ENCODE measurements at regions not wholly inside any gene's neighbourhood (a gene's known extent, or its start where the extent isn't known, plus 50 kb on each side); places are given as distances from the start of the nearest gene placed in this dataset.

DNA sequence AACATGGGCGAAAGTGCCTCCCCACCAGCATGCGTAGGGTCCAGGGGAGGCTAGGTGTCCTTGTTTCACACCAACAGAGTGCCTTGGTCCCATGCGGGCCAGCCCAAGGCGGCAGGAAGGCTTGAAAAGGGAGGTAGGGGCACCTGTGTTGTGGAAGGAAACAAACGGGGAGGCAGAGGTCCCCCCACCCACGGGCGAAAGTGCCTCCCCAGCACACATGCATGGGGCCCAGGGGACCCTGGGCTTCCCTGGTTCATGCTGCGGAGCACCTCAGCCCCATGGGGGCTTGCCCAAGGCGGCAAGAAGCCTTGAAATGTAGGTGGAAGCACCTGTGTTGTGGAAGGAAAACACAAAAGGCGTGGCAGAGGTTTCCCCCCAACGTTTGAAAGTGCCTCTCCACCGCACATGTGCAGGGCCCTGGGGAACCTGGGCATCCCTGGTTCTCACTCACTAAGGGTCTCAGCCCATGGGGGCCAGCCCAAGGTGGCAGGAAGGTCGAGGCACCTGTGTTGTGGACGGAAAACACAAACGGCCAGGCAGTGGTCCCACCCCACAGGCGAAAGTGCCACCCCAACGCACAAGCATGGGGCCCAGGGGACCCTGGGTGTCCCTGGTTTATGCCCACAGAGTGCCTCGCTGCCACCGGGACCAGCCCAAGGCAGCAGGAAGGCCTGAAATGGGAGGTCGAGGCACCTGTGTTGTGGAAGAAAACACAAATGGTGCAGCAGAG lies 374.7 kb downstream of the ALG10 start:
- no peaks in the 10 kb centered on the region for H3K36me3 ChIP-seq
- no peaks in the 10 kb centered on the region for H3K4me1 ChIP-seq
- H3K27me3 ChIP-seq, result no peaks in the 10 kb centered on the region
- TF ChIP-seq, protein P1, sequence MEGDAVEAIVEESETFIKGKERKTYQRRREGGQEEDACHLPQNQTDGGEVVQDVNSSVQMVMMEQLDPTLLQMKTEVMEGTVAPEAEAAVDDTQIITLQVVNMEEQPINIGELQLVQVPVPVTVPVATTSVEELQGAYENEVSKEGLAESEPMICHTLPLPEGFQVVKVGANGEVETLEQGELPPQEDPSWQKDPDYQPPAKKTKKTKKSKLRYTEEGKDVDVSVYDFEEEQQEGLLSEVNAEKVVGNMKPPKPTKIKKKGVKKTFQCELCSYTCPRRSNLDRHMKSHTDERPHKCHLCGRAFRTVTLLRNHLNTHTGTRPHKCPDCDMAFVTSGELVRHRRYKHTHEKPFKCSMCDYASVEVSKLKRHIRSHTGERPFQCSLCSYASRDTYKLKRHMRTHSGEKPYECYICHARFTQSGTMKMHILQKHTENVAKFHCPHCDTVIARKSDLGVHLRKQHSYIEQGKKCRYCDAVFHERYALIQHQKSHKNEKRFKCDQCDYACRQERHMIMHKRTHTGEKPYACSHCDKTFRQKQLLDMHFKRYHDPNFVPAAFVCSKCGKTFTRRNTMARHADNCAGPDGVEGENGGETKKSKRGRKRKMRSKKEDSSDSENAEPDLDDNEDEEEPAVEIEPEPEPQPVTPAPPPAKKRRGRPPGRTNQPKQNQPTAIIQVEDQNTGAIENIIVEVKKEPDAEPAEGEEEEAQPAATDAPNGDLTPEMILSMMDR (IDR thresholded peaks at IDR 0.05), result no peak
- peaks cover 0 to 4% of the 10 kb centered on the region in 2 donors for H3K9me3 ChIP-seq
- no peak overlapping the region for H3K4me3 ChIP-seq
- no peak overlapping the region for H3K27ac ChIP-seq
- peak; percentile 21 for DNase-seq (ENCODE audit: low spot score)

DNA sequence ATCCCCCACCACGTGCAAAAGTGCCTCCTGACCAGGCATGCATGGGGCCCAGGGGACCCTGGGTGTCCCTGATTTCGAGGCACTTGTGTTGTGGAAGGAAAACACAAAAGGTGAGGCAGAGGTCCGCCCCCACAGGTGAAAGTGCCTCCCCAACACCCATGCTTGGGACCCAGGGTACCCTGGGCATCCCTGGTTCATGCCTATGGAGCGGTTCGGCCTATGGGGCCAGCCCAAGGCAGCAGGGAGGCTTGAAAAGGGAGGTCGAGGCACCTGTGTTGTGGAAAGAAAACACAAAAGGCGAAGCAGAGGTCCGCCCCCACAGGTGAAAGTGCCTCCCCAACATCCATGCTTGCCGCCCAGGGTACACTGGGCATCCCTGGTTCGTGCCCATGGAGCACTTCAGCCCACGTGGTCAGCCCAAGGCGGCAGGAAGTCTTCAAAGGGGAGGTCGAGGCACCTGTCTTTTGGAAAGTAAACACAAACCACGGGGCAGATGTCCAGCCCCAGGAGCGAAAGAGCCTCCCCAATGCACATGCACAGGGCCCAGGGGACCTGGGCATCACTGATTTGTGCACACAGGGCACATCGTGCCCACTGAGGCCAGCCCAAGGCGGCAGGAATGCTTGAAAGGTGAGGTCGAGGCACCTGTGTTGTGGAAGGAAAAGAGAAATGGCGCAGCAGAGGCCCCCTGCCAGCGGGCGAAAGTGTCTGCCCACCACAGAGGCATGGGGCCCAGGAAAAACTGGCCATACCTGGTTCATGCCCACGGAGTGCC lies 375.5 kb downstream of the ALG10 start:
- Histone ChIP-seq H3K36me3 (no peaks in the 10 kb centered on the region), H3K4me3 (no peak overlapping the region), H3K4me1 (no peaks in the 10 kb centered on the region), H3K27ac (no peak overlapping the region), H3K27me3 (no peaks in the 10 kb centered on the region), H3K9me3 (peaks cover 0 to 4% of the 10 kb centered on the region in 2 donors)
- DNase-seq (ENCODE audit: low spot score), result peak; percentile 28
- TF ChIP-seq, protein P1 (IDR thresholded peaks at IDR 0.05), result no peak

DNA sequence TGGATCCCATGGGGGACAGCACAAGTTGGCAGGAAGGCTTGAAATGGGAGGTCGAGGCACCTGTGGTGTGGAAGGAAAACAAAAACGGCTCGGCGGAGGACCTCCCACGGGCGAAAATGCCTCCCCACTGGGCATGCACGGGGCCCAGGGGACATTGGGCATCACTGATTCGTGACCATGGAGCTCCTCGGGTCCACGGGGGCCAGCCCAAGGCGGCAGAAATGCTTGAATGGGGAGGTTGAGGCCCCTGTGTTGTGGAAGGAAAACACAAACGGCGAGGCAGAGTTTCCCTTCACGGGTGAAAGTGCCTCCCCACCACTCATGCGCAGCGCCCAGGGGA lies 376.0 kb downstream of the ALG10 start:
- Histone ChIP-seq H3K27me3 (no peaks in the 10 kb centered on the region), H3K9me3 (no peaks in the 10 kb centered on the region), H3K36me3 (no peaks in the 10 kb centered on the region), H3K4me1 (no peaks in the 10 kb centered on the region), H3K27ac (no peak overlapping the region), H3K4me3 (no peak overlapping the region)
- TF ChIP-seq, protein P1 (IDR thresholded peaks at IDR 0.05), result no peak
- DNase-seq (ENCODE audit: low spot score), result peak; percentile 46

DNA sequence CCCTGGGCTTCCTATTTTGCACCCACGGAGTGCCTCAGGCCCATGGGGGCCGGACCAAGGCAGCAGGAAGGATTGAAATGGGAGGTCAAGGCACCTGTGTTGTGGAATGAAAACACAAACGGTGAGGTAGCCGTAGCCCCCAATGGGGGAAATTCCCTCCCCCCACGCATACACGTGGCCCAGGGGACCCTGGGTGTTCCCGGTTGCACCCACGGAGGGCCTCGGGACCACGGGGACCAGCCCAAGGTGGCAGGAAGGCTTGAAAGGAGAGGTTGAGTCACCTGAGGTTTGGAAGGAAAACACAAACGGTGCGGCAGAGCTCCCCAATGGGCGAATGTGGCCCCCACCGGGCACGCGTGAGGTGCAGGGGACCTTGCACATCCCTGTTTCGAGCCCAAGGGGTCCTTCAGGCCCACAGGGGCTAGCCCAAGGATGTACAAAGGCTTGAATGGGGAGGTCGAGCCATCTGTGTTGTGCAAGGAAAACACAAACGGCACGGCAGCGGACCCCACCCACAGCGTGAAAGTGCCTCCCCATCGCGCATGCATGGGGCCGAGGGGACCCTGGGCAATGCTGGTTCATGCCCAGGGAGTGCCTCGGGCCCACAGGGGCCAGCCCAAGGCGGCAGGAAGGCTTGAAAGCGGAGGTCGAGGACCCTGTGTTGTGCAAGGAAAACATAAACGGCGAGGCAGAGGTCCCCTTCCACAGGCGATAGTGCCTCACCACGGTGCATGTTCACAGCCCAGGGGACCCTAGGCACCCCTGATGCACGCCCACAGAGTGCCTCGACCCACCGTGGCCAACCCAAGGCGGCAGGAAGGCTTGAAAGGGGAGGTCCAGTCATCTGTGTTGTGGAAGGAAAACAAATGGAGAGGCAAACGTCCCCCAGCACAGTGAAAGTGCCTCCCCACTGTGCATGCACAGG lies 376.7 kb downstream of the ALG10 start:
- DNase-seq (ENCODE audit: low spot score), result peak; percentile 49
- Histone ChIP-seq H3K36me3 (no peaks in the 10 kb centered on the region), H3K27me3 (no peaks in the 10 kb centered on the region), H3K27ac (no peak overlapping the region), H3K4me1 (no peaks in the 10 kb centered on the region), H3K9me3 (no peaks in the 10 kb centered on the region), H3K4me3 (no peak overlapping the region)
- TF ChIP-seq, protein P1 (IDR thresholded peaks at IDR 0.05), result no peak

DNA sequence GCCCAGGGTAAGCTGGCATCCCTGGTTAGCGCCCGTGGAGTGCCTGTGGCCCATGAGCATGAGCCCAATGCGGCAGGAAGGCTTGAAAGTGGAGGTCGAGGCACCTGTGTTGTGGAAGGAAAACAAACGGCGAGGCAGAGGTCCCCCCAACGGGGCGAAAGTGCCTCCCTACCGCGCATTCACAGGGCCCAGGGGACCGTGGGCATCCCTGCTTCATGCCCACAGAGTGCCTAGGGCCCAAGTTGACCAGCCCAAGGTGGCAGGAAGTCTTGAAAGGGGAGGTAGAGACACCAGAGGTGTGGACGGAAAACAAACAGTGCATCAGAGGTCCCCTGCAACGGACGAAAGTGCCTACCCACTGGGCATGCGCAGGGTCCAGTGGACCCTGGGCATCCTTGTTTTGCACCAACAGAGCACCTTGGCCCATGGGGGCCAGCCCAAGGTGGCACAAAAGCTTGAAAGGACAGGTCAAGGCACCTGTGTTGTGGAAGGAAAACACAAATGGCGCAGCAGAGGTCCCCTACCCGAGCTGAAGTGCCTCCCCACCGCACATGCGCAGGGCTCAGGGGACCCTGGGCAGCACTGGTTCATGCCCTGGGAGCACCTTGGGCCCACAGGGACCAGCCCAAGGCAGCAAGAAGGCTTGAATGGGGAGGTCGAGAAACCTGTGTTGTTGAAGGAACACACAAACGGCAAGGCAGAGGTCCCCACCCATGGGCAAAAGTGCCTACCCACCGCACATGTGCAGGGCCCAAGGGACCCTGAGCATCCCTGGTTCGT lies 377.5 kb downstream of the ALG10 start:
- Histone ChIP-seq H3K27ac (no peak overlapping the region), H3K9me3 (no peaks in the 10 kb centered on the region), H3K4me3 (no peak overlapping the region)

More for the DNA sequence above, 377.5 kb downstream of the ALG10 start:
- H3K36me3 ChIP-seq, result no peaks in the 10 kb centered on the region
- H3K27me3 ChIP-seq, result no peaks in the 10 kb centered on the region
- peak; percentile 34 for DNase-seq (ENCODE audit: low spot score)
- TF ChIP-seq, protein P1 (IDR thresholded peaks at IDR 0.05), result no peak
- H3K4me1 ChIP-seq, result no peaks in the 10 kb centered on the region

Data from right atrium auricular region (tissue), 2 donors.